Loucy (cell line): ENCODE measurements at regions not wholly inside any gene's neighbourhood (a gene's known extent, or its start where the extent isn't known, plus 50 kb on each side); places are given as distances from the start of the nearest gene placed in this dataset.

ENCODE experiments used
- H2AFZ ChIP-seq: fragments of 200-600 bp; sonication (generic); 2 replicates; pipeline ENCODE4 v1.6.0; 2016; ENCODE audit warnings: antibody characterized with exemption, mild to moderate bottlenecking, low read length, moderate library complexity
- H3F3A ChIP-seq: fragments of 200-600 bp; 2 replicates; pipeline ENCODE4 v1.6.0; 2016; ENCODE audit warnings: antibody characterized with exemption, low read depth, mild to moderate bottlenecking
- H3K27me3 ChIP-seq: fragments of 200-600 bp; sonication (generic); 2 replicates; pipeline ENCODE4 v1.6.1; 2014; ENCODE audit warnings: low read length, mild to moderate bottlenecking; ENCODE audit not compliant: insufficient read depth, poor library complexity, severe bottlenecking
- H3K36me3 ChIP-seq: fragments of 200-600 bp; sonication (generic); 2 replicates; pipeline ENCODE4 v1.6.1; 2016; ENCODE audit warnings: low read length; ENCODE audit not compliant: insufficient read depth
- H3K4me1 ChIP-seq: fragments of 200-600 bp; sonication (generic); 2 replicates; pipeline ENCODE4 v1.5.1; 2014; ENCODE audit warnings: low read length, mild to moderate bottlenecking; ENCODE audit not compliant: insufficient read depth, poor library complexity, severe bottlenecking
- H3K4me2 ChIP-seq: fragments of 200-600 bp; sonication (generic); 2 replicates; pipeline ENCODE4 v1.6.0; 2014; ENCODE audit warnings: antibody characterized with exemption, low read length, low read depth, mild to moderate bottlenecking; ENCODE audit not compliant: poor library complexity, severe bottlenecking
- H3K4me3 ChIP-seq: fragments of 200-600 bp; sonication (generic); 2 replicates; pipeline ENCODE4 v1.5.1; 2014; ENCODE audit warnings: low read length, mild to moderate bottlenecking, mixed read lengths; ENCODE audit not compliant: poor library complexity, severe bottlenecking
- H3K79me2 ChIP-seq: fragments of 200-600 bp; sonication (generic); 2 replicates; pipeline ENCODE4 v1.6.1; 2014; ENCODE audit warnings: low read length; ENCODE audit not compliant: insufficient read depth
- H3K9ac ChIP-seq: fragments of 200-600 bp; sonication (generic); 2 replicates; pipeline ENCODE4 v1.6.0; 2014; ENCODE audit warnings: mild to moderate bottlenecking, low read depth, low read length, moderate library complexity; ENCODE audit not compliant: poor library complexity, severe bottlenecking
- H3K9me2 ChIP-seq: fragments of 200-600 bp; sonication (generic); replicated peaks from 2 replicates; pipeline ENCODE4 v1.6.1; 2016; ENCODE audit warnings: low read depth, low read length, mixed read lengths
- H3K9me3 ChIP-seq: fragments of 200-600 bp; sonication (generic); 2 replicates; pipeline ENCODE4 v1.6.1; 2014; ENCODE audit warnings: mild to moderate bottlenecking, antibody characterized with exemption, low read length, low read depth; ENCODE audit not compliant: insufficient read depth
- H4K20me1 ChIP-seq: fragments of 200-600 bp; sonication (generic); 2 replicates; pipeline ENCODE4 v1.6.0; 2014; ENCODE audit warnings: antibody characterized with exemption, low read length, mild to moderate bottlenecking; ENCODE audit not compliant: insufficient read depth, poor library complexity, severe bottlenecking
- CTCF ChIP-seq: fragments of 200-600 bp; sonication (generic); conservative IDR thresholded peaks from 2 replicates; pipeline ENCODE4 v1.5.1; 2014; ENCODE audit warnings: mild to moderate bottlenecking, antibody characterized with exemption, low read length
- EZH2phosphoT487 ChIP-seq: fragments of 200-600 bp; IDR thresholded peaks from 2 replicates; pipeline ENCODE4 v1.6.1; 2018; ENCODE audit warnings: antibody characterized with exemption, mild to moderate bottlenecking, moderate library complexity, borderline replicate concordance

GRCh38 chr16:82373976-82374375, 204.0 kb upstream of the MPHOSPH6 start:
- H3K9me3 ChIP-seq, result no peaks in the 10 kb centered on the region
- no peaks in the 10 kb centered on the region for H3K79me2 ChIP-seq
- no peak overlapping the region for H3K4me2 ChIP-seq
- no peak overlapping the region for H2AFZ ChIP-seq
- no peaks in the 10 kb centered on the region for H3F3A ChIP-seq
- H3K4me3 ChIP-seq, result no peak overlapping the region
- H3K9me2 ChIP-seq, result no peaks in the 10 kb centered on the region
- H3K9ac ChIP-seq, result no peak overlapping the region
- no peaks in the 10 kb centered on the region for H3K4me1 ChIP-seq
- no peak for TF ChIP-seq EZH2phosphoT487
- no peak for TF ChIP-seq CTCF
- H3K36me3 ChIP-seq, result no peaks in the 10 kb centered on the region
- no peaks in the 10 kb centered on the region for H3K27me3 ChIP-seq
- H4K20me1 ChIP-seq, result no peaks in the 10 kb centered on the region

- no peaks in the 10 kb centered on the region for H3K36me3 ChIP-seq
- H2AFZ ChIP-seq, result no peak overlapping the region
- no peak overlapping the region for H3K4me2 ChIP-seq
Measured at GRCh38 chr16:82370282-82370681, 200.3 kb upstream of the MPHOSPH6 start.

GRCh38 chr16:82368041-82368440, 198.0 kb upstream of the MPHOSPH6 start:
- Histone ChIP-seq H3K9me2 (no peaks in the 10 kb centered on the region), H2AFZ (no peak overlapping the region), H3K4me1 (no peaks in the 10 kb centered on the region), H3K4me2 (no peak overlapping the region), H3K9me3 (no peaks in the 10 kb centered on the region), H3K36me3 (no peaks in the 10 kb centered on the region), H3K79me2 (no peaks in the 10 kb centered on the region), H3K27me3 (no peaks in the 10 kb centered on the region), H3F3A (no peaks in the 10 kb centered on the region), H3K4me3 (no peak overlapping the region), H3K9ac (no peak overlapping the region), H4K20me1 (no peaks in the 10 kb centered on the region)
- TF ChIP-seq EZH2phosphoT487 (no peak), CTCF (peak; percentile 25; the same call in 1 of the 2 replicates)

More at GRCh38 chr16:82370282-82370681, 200.3 kb upstream of the MPHOSPH6 start:
- Histone ChIP-seq H3K79me2 (no peaks in the 10 kb centered on the region), H3K4me3 (no peak overlapping the region), H3K9me2 (no peaks in the 10 kb centered on the region), H3K27me3 (no peaks in the 10 kb centered on the region), H3K4me1 (no peaks in the 10 kb centered on the region), H3F3A (no peaks in the 10 kb centered on the region), H4K20me1 (no peaks in the 10 kb centered on the region), H3K9ac (no peak overlapping the region), H3K9me3 (no peaks in the 10 kb centered on the region)
- TF ChIP-seq CTCF (no peak), EZH2phosphoT487 (no peak)
